NCI-H1048 (cell line): ENCODE measurements at regions not wholly inside any gene's neighbourhood (a gene's known extent, or its start where the extent isn't known, plus 50 kb on each side); places are given as distances from the start of the nearest gene placed in this dataset.
"Not testable (repeated sequence)": the region's sequence is repeated elsewhere in the genome, so short reads cannot be mapped to it uniquely, and the experiment has no call there.

Experiments
- DNase-seq: peaks from one replicate; lab custom pipeline; 2025; lab: John Stamatoyannopoulos, UW

GRCh38 chr21:28281357-28281756 lies 711.3 kb downstream of the LTN1 start:
- DNase-seq, result not testable (repeated sequence)

GRCh38 chr21:28280611-28281010 lies 712.1 kb downstream of the LTN1 start:
- DNase-seq, result no peak

- no peak for DNase-seq
These were observed 715.4 kb downstream of the LTN1 start for GRCh38 chr21:28277324-28277723.

- DNase-seq, result no peak
These were observed 720.2 kb downstream of the LTN1 start for GRCh38 chr21:28272272-28272992.

GRCh38 chr21:28269173-28269572 lies 723.5 kb downstream of the LTN1 start:
- DNase-seq, result no peak

GRCh38 chr21:28268685-28269084 lies 724.0 kb downstream of the LTN1 start:
- no peak for DNase-seq

GRCh38 chr21:28267449-28267848 lies 725.2 kb downstream of the LTN1 start:
- no peak for DNase-seq

GRCh38 chr21:28266061-28266460 lies 726.6 kb downstream of the LTN1 start:
- no peak for DNase-seq

- DNase-seq, result no peak
These were observed 728.7 kb downstream of the LTN1 start for GRCh38 chr21:28263974-28264373.

- no peak for DNase-seq
These were observed 731.4 kb downstream of the LTN1 start for GRCh38 chr21:28261298-28261697.

- DNase-seq, result no peak
These were observed 735.4 kb downstream of the LTN1 start for GRCh38 chr21:28257276-28257675.

GRCh38 chr21:28256837-28257236 lies 735.8 kb downstream of the LTN1 start:
- DNase-seq, result no peak

- DNase-seq, result no peak
These were observed 736.3 kb downstream of the LTN1 start for GRCh38 chr21:28256420-28256831.

GRCh38 chr21:28253961-28254360 lies 738.7 kb downstream of the LTN1 start:
- DNase-seq, result no peak

GRCh38 chr21:28253338-28253737 lies 739.3 kb downstream of the LTN1 start:
- no peak for DNase-seq

- no peak for DNase-seq
These were observed 739.7 kb downstream of the LTN1 start for GRCh38 chr21:28252928-28253327.

- no peak for DNase-seq
These were observed 741.7 kb downstream of the LTN1 start for GRCh38 chr21:28250946-28251345.

GRCh38 chr21:28247454-28248020 lies 745.1 kb downstream of the LTN1 start:
- no peak for DNase-seq

GRCh38 chr21:28240586-28240985 lies 752.1 kb downstream of the LTN1 start:
- no peak for DNase-seq

GRCh38 chr21:28239340-28239739 lies 753.3 kb downstream of the LTN1 start:
- no peak for DNase-seq

GRCh38 chr21:28237661-28238060 lies 755.0 kb downstream of the LTN1 start:
- no peak for DNase-seq

GRCh38 chr21:28235169-28235895 lies 757.3 kb downstream of the LTN1 start:
- no peak for DNase-seq

GRCh38 chr21:28234326-28234725 lies 758.4 kb downstream of the LTN1 start:
- DNase-seq, result no peak
